Thyroid gland (tissue), 4 donors: ENCODE measurements at regions not wholly inside any gene's neighbourhood (a gene's known extent, or its start where the extent isn't known, plus 50 kb on each side); places are given as distances from the start of the nearest gene placed in this dataset.

Experiments
- DNase-seq, 2 donors: peaks; one replicate each; pipeline ENCODE4 v3.0.0-alpha.2; 2019
- H3K27ac ChIP-seq, 3 donors: fragments of 200-600 bp; sonication (generic); 1 replicate in 2 of 3; 2 replicates in 1 of 3; pipeline ENCODE4 v1.5.1; 2016 to 2019; ENCODE audit warnings: mild to moderate bottlenecking in 1 of 3, moderate library complexity in 1 of 3
- H3K27me3 ChIP-seq: fragments of 200-600 bp; sonication (generic); one replicate; pipeline ENCODE4 v1.5.1; 2019
- H3K36me3 ChIP-seq, 2 donors: fragments of 200-600 bp; sonication (generic); one replicate each; pipeline ENCODE4 v1.5.1; 2016 to 2019
- H3K4me1 ChIP-seq, 2 donors: fragments of 200-600 bp; sonication (generic); one replicate each; pipeline ENCODE4 v1.5.1; 2017 to 2019
- H3K4me3 ChIP-seq, 3 donors: fragments of 200-600 bp; sonication (generic); replicated peaks in 1 of 3; 1 replicate in 2 of 3; 2 replicates in 1 of 3; pipeline ENCODE4 v1.5.1; 2016; ENCODE audit warnings: mild to moderate bottlenecking in 1 of 3
- H3K9me3 ChIP-seq: fragments of 200-600 bp; sonication (generic); one replicate; pipeline ENCODE4 v1.5.1; 2017
- CTCF ChIP-seq, 6 experiments: fragments of 200-600 bp in 3 of 6; fragments of 450-650 bp in 3 of 6; sonication (generic) in 3 of 6; IDR thresholded peaks; one replicate each; pipeline ENCODE4 v1.5.1; 2016 to 2019; ENCODE audit warnings: antibody characterized with exemption in 6 of 6, mild to moderate bottlenecking in 2 of 6, inconsistent platforms in 1 of 6, moderate library complexity in 1 of 6
- POLR2A ChIP-seq, 2 donors: fragments of 450-650 bp; IDR thresholded peaks; one replicate each; pipeline ENCODE4 v1.6.1; 2017; ENCODE audit warnings: antibody characterized with exemption in 2 of 2, mild to moderate bottlenecking in 2 of 2, moderate library complexity in 1 of 2
- WGBS, 2 donors: methylation state at CpG; one replicate each; pipeline ENCODE4 v1.1.5; 2017; 5-methylcytosine and 5-hydroxymethylcytosine counted together
- intact Hi-C: fragments of 100-400 bp; cut with DNase I; formaldehyde crosslinking; loops from one replicate; pipeline ENCODE4 v1.15.1; 2023

GRCh38 chr6:141744194-141744925 is 388.4 kb upstream of the GJE1 start:
- TF ChIP-seq CTCF (IDR thresholded peaks at IDR 0.05) (no peak), POLR2A (IDR thresholded peaks at IDR 0.05) (no peak)
- H3K27ac ChIP-seq: no peak overlapping the region
- H3K27me3 ChIP-seq: no peaks in the 10 kb centered on the region
- H3K9me3 ChIP-seq: no peaks in the 10 kb centered on the region
- no peaks in the 10 kb centered on the region for H3K36me3 ChIP-seq
- intact Hi-C loops: no loop called here
- WGBS, 2 donors: 73 to 80% methylated on average over 2 of the region's 2 CpGs
- H3K4me1 ChIP-seq: no peaks in the 10 kb centered on the region
- H3K4me3 ChIP-seq: no peak overlapping the region
- DNase-seq: no peak

GRCh38 chr6:141736104-141736503 is 396.6 kb upstream of the GJE1 start:
- H3K4me1 ChIP-seq: no peaks in the 10 kb centered on the region
- WGBS, 2 donors: 76 to 77% methylated on average over 3 of the region's 3 CpGs
- DNase-seq: no peak
- no peaks in the 10 kb centered on the region for H3K9me3 ChIP-seq
- no peak overlapping the region for H3K27ac ChIP-seq
- TF ChIP-seq POLR2A (IDR thresholded peaks at IDR 0.05): no peak
- TF ChIP-seq CTCF (IDR thresholded peaks at IDR 0.05): no peak
- no peaks in the 10 kb centered on the region for H3K36me3 ChIP-seq
- intact Hi-C loops: no loop called here
- no peak overlapping the region for H3K4me3 ChIP-seq
- H3K27me3 ChIP-seq: no peaks in the 10 kb centered on the region

- DNase-seq: no peak
- intact Hi-C loops: no loop called here
- no peak for TF ChIP-seq CTCF (IDR thresholded peaks at IDR 0.05)
- TF ChIP-seq POLR2A (IDR thresholded peaks at IDR 0.05): no peak
- Histone ChIP-seq H3K4me1 (no peaks in the 10 kb centered on the region), H3K9me3 (no peaks in the 10 kb centered on the region), H3K27ac (no peak overlapping the region), H3K4me3 (no peak overlapping the region), H3K36me3 (no peaks in the 10 kb centered on the region), H3K27me3 (no peaks in the 10 kb centered on the region)
Measured at GRCh38 chr6:141735126-141735525, 397.6 kb upstream of the GJE1 start.

GRCh38 chr6:141734071-141734840 is 398.5 kb upstream of the GJE1 start:
- 81 to 92% methylated on average over 2 of the region's 2 CpGs for WGBS, 2 donors
- intact Hi-C loops: no loop called here
- H3K9me3 ChIP-seq: no peaks in the 10 kb centered on the region
- H3K36me3 ChIP-seq: no peaks in the 10 kb centered on the region
- no peaks in the 10 kb centered on the region for H3K4me1 ChIP-seq
- TF ChIP-seq CTCF (IDR thresholded peaks at IDR 0.05) (no peak), POLR2A (IDR thresholded peaks at IDR 0.05) (no peak)
- no peaks in the 10 kb centered on the region for H3K27me3 ChIP-seq
- no peak for DNase-seq
- no peak overlapping the region for H3K4me3 ChIP-seq
- H3K27ac ChIP-seq: no peak overlapping the region

GRCh38 chr6:141729146-141729545 is 403.6 kb upstream of the GJE1 start:
- no peaks in the 10 kb centered on the region for H3K36me3 ChIP-seq
- H3K4me3 ChIP-seq: no peak overlapping the region
- H3K4me1 ChIP-seq: no peaks in the 10 kb centered on the region
- no peaks in the 10 kb centered on the region for H3K9me3 ChIP-seq
- no peak for DNase-seq
- no peaks in the 10 kb centered on the region for H3K27me3 ChIP-seq
- H3K27ac ChIP-seq: no peak overlapping the region
- intact Hi-C loops: no loop called here
- no peak for TF ChIP-seq POLR2A (IDR thresholded peaks at IDR 0.05)
- TF ChIP-seq CTCF (IDR thresholded peaks at IDR 0.05): no peak
- 69 to 77% methylated on average over 2 of the region's 2 CpGs for WGBS, 2 donors
